IMR-90 (cell line): ENCODE measurements at regions not wholly inside any gene's neighbourhood (a gene's known extent, or its start where the extent isn't known, plus 50 kb on each side); places are given as distances from the start of the nearest gene placed in this dataset.

Source experiments
- ATAC-seq: fragments of 200-7000 bp; cut with Tn5 transposase; 2 replicates; pipeline ENCODE4 v1.9.1; 2020; ENCODE audit warnings: low read depth, mild to moderate bottlenecking, moderate library complexity
- BruUV-seq: library from RNA; stranded (reverse); fragments of 400-500 nt; replicated peaks from 2 replicates; lab custom pipeline; 2021; lab: Mats Ljungman, UMichigan
- CTCF ChIA-PET: fragments of 300-600 bp; formaldehyde crosslinking; extraction: SDS; loops from one replicate; lab custom pipeline; 2021; ENCODE audit warnings: antibody characterized with exemption; lab: Yijun Ruan, JAX
- POLR2A ChIA-PET: fragments of 300-600 bp; sonication (Branson Sonifier 250); formaldehyde crosslinking; loops from one replicate; lab custom pipeline; 2022; ENCODE audit warnings: antibody characterized with exemption; ENCODE audit not compliant: unreplicated experiment; lab: Charles Lee
- DNase-seq: peaks from one replicate; pipeline ENCODE4 v3.0.0; 2013
- H2AFZ ChIP-seq: replicated peaks from 2 replicates; pipeline ENCODE3; 2013; ENCODE audit warnings: low read length, mild to moderate bottlenecking; ENCODE audit not compliant: poor library complexity
- H2AK5ac ChIP-seq: 2 replicates; pipeline ENCODE4 v1.6.1; 2013; ENCODE audit warnings: low read depth, low read length, inconsistent platforms
- H2AK9ac ChIP-seq: replicated peaks from 2 replicates; pipeline ENCODE3; 2013; ENCODE audit warnings: mild to moderate bottlenecking, low read depth, low read length, moderate library complexity; ENCODE audit not compliant: poor library complexity
- H2BK120ac ChIP-seq: 2 replicates; pipeline ENCODE4 v1.6.1; 2013; ENCODE audit warnings: low read depth, low read length, inconsistent platforms
- H2BK15ac ChIP-seq: 3 replicates; pipeline ENCODE4 v1.6.1; 2013; ENCODE audit warnings: low read depth, low read length, inconsistent platforms
- H2BK20ac ChIP-seq: 2 replicates; pipeline ENCODE4 v1.6.1; 2013; ENCODE audit warnings: low read depth, mild to moderate bottlenecking, inconsistent platforms, low read length, moderate library complexity
- H2BK5ac ChIP-seq: 2 replicates; pipeline ENCODE4 v1.6.1; 2013; ENCODE audit warnings: mild to moderate bottlenecking, low read depth, low read length, inconsistent platforms; ENCODE audit not compliant: poor library complexity, severe bottlenecking
- H3K14ac ChIP-seq: replicated peaks from 2 replicates; pipeline ENCODE4 v1.6.1; 2013; ENCODE audit warnings: low read depth, low read length, inconsistent platforms
- H3K18ac ChIP-seq: 2 replicates; pipeline ENCODE4 v1.6.1; 2013; ENCODE audit warnings: low read depth, low read length, control low read depth
- H3K23ac ChIP-seq: 2 replicates; pipeline ENCODE4 v1.6.1; 2013; ENCODE audit warnings: low read depth, low read length, inconsistent platforms
- H3K27ac ChIP-seq: 2 replicates; pipeline ENCODE4 v1.5.1; 2013; ENCODE audit warnings: mild to moderate bottlenecking, control low read depth, low read length; ENCODE audit not compliant: insufficient read depth
- H3K27me3 ChIP-seq: 2 replicates; pipeline ENCODE4 v1.6.1; 2013; ENCODE audit warnings: low read length; ENCODE audit not compliant: control insufficient read depth, insufficient read depth
- H3K36me3 ChIP-seq: 2 replicates; pipeline ENCODE4 v1.6.1; 2013; ENCODE audit warnings: low read length, mixed read lengths; ENCODE audit not compliant: control insufficient read depth, insufficient read depth
- H3K4ac ChIP-seq: 2 replicates; pipeline ENCODE4 v1.6.1; 2013; ENCODE audit warnings: low read depth, low read length, inconsistent platforms
- H3K4me1 ChIP-seq: 2 replicates; pipeline ENCODE4 v1.6.1; 2013; ENCODE audit warnings: low read length, mixed read lengths; ENCODE audit not compliant: control insufficient read depth, insufficient read depth
- H3K4me2 ChIP-seq: 2 replicates; pipeline ENCODE4 v1.6.1; 2013; ENCODE audit warnings: low read depth, mild to moderate bottlenecking, control low read depth, low read length, moderate library complexity
- H3K4me3 ChIP-seq: 2 replicates; pipeline ENCODE4 v1.5.1; 2013; ENCODE audit warnings: low read depth, mild to moderate bottlenecking, control low read depth, low read length, moderate library complexity; ENCODE audit not compliant: insufficient read depth
- H3K56ac ChIP-seq: 2 replicates; pipeline ENCODE4 v1.6.1; 2013; ENCODE audit warnings: low read length, inconsistent platforms; ENCODE audit not compliant: insufficient read depth; ENCODE audit errors: extremely low read depth
- H3K79me1 ChIP-seq, 2 experiments: 2 replicates each; pipeline ENCODE4 v1.6.1; 2013; ENCODE audit warnings: low read length in 2 of 2, inconsistent platforms in 1 of 2, low read depth in 1 of 2
- H3K9ac ChIP-seq: 2 replicates; pipeline ENCODE4 v1.6.1; 2013; ENCODE audit warnings: low read depth, low read length, control low read depth
- H3K9me1 ChIP-seq: 2 replicates; pipeline ENCODE4 v1.6.1; 2013; ENCODE audit warnings: low read length, inconsistent platforms; ENCODE audit not compliant: insufficient read depth
- H3K9me3 ChIP-seq: 2 replicates; pipeline ENCODE4 v1.6.1; 2013; ENCODE audit warnings: low read length; ENCODE audit not compliant: control insufficient read depth, insufficient read depth
- H4K20me1 ChIP-seq: 2 replicates; pipeline ENCODE4 v1.6.1; 2013; ENCODE audit warnings: low read length, inconsistent platforms; ENCODE audit not compliant: insufficient read depth
- H4K5ac ChIP-seq: 2 replicates; pipeline ENCODE4 v1.6.1; 2013; ENCODE audit warnings: mild to moderate bottlenecking, low read depth, low read length, control low read depth
- H4K8ac ChIP-seq, 2 experiments: 2 replicates each; pipeline ENCODE4 v1.6.1; 2013; ENCODE audit warnings: low read depth in 2 of 2, low read length in 2 of 2, control low read depth in 1 of 2, inconsistent platforms in 1 of 2
- H4K91ac ChIP-seq: 2 replicates; pipeline ENCODE4 v1.6.1; 2013; ENCODE audit warnings: low read depth, low read length, inconsistent platforms; ENCODE audit not compliant: insufficient read depth
- MAZ ChIP-seq: IDR thresholded peaks from 2 replicates; pipeline ENCODE4 v1.6.1; 2012; ENCODE audit warnings: low read depth, mild to moderate bottlenecking, low read length, improper control_type of control experiment, moderate library complexity, borderline replicate concordance
- WGBS, 2 experiments: methylation state at CpG; one replicate each; pipeline versions ENCODE4 v1.1.5 to v1.1.7; 2013; ENCODE audit warnings: missing lambda C conversion rate in 2 of 2; ENCODE audit not compliant: insufficient read length in 1 of 2; ENCODE audit errors: extremely low coverage in 2 of 2; 5-methylcytosine and 5-hydroxymethylcytosine counted together
- dilution Hi-C: fragments of 300-500 bp; cut with HindIII; formaldehyde crosslinking; loops from one replicate; pipeline ENCODE4 v1.14.3; 2018; ENCODE audit warnings: low sequenced_read_pairs; ENCODE audit not compliant: unreplicated experiment
- in situ Hi-C: fragments of 300-500 bp; cut with MboI; formaldehyde crosslinking; loops from 3 replicates; pipeline ENCODE4 v1.14.3; 2019; ENCODE audit warnings: low sequenced_read_pairs, inconsistent platforms, mixed read lengths
- intact Hi-C: fragments of 100-400 bp; cut with micrococcal nuclease; formaldehyde crosslinking; loops from 2 replicates; pipeline ENCODE4 v1.10.0; 2022

DNA sequence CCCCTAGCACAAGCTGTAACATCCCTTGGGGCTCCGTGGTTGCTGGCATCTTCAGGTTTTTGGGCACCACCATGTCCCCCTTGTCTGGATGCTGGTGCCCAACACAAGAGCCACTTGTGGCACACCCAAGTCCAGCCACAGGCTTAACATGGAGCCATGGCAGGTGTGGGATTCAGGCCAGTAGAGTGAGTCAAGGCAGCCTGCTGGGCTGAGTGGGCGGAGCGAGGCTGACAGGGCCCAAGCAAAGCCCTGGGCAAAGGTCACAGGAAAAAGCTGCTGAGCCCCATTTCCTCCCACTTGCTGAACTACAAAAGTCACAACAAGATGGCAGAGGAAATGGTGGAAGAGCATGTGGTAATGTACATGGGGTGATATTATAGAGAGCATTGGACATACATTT, 950.7 kb upstream of the FLRT2 start:
- TF ChIP-seq MAZ: no peak
- H2AK5ac ChIP-seq: no peak overlapping the region
- peaks cover 2% of the 10 kb centered on the region; the same call in 1 of the 2 replicates for H3K9me3 ChIP-seq
- H4K20me1 ChIP-seq: no peaks in the 10 kb centered on the region
- no peak overlapping the region for H2BK15ac ChIP-seq
- no peak overlapping the region for H2BK120ac ChIP-seq
- no peak overlapping the region for H3K4me2 ChIP-seq
- ChIA-PET POLR2A (no interaction called here), CTCF (no interaction called here)
- no peak overlapping the region for H3K9ac ChIP-seq
- no peak overlapping the region for H4K8ac ChIP-seq
- no peak overlapping the region for H2BK5ac ChIP-seq
- no peaks in the 10 kb centered on the region for H3K36me3 ChIP-seq
- no peaks in the 10 kb centered on the region for H3K79me1 ChIP-seq
- H3K4ac ChIP-seq: no peak overlapping the region
- no peaks in the 10 kb centered on the region for H3K4me1 ChIP-seq
- no CpG with 5 or more reads among the region's 3 CpGs for WGBS, 2 experiments
- H3K23ac ChIP-seq: no peak overlapping the region
- ATAC-seq (no peak), DNase-seq (no peak)
- no peaks in the 10 kb centered on the region for H3K9me1 ChIP-seq
- H4K5ac ChIP-seq: no peak overlapping the region
- H4K91ac ChIP-seq: no peak overlapping the region
- no TSS peak for BruUV-seq
- no peak overlapping the region for H2AFZ ChIP-seq
- H3K14ac ChIP-seq: no peak overlapping the region
- in situ Hi-C loops: no loop called here
- H2BK20ac ChIP-seq: no peak overlapping the region
- no peak overlapping the region for H3K18ac ChIP-seq
- no peak overlapping the region for H3K27ac ChIP-seq
- intact Hi-C loops: no loop called here
- dilution Hi-C loops: no loop called here
- H3K27me3 ChIP-seq: no peaks in the 10 kb centered on the region
- H2AK9ac ChIP-seq: no peak overlapping the region
- no peak overlapping the region for H3K4me3 ChIP-seq
- no peak overlapping the region for H3K56ac ChIP-seq
